ENCODE measurements at regions not wholly inside any gene's neighbourhood (a gene's known extent, or its start where the extent isn't known, plus 50 kb on each side); places are given as distances from the start of the nearest gene placed in this dataset.

DNA sequence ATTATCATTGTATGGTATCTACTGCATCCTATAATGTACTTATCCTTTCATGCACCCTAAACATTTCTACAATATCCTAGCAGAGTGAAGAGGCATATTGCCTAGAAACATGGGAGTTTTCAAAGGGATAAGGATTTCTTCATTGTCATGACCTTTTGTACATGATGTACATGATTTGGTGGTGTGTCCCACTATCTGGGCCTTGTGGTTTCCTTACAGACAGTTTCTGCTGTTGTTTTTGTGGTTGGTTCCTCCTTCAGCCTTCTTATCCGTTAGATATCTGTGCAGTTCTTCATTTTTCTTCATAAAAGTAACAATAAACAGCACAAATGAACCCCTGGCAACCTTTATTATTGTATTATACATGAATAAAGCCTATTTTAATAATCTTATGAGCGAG, 70.4 kb upstream of the BACH1 start:
- TF ChIP-seq, protein P1, sequence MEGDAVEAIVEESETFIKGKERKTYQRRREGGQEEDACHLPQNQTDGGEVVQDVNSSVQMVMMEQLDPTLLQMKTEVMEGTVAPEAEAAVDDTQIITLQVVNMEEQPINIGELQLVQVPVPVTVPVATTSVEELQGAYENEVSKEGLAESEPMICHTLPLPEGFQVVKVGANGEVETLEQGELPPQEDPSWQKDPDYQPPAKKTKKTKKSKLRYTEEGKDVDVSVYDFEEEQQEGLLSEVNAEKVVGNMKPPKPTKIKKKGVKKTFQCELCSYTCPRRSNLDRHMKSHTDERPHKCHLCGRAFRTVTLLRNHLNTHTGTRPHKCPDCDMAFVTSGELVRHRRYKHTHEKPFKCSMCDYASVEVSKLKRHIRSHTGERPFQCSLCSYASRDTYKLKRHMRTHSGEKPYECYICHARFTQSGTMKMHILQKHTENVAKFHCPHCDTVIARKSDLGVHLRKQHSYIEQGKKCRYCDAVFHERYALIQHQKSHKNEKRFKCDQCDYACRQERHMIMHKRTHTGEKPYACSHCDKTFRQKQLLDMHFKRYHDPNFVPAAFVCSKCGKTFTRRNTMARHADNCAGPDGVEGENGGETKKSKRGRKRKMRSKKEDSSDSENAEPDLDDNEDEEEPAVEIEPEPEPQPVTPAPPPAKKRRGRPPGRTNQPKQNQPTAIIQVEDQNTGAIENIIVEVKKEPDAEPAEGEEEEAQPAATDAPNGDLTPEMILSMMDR (IDR thresholded peaks at IDR 0.05), result no peak
- Histone ChIP-seq H3K4me3 (no peak overlapping the region), H3K36me3 (ENCODE audit: low read depth) (no peaks in the 10 kb centered on the region), H3K9me3 (no peaks in the 10 kb centered on the region), H3K4me1 (ENCODE audit: low read depth) (no peaks in the 10 kb centered on the region)
- DNase-seq (no peak), ATAC-seq (no peak)
- intact Hi-C loops (cut with DNase I, micrococcal nuclease), result no loop called here

DNA sequence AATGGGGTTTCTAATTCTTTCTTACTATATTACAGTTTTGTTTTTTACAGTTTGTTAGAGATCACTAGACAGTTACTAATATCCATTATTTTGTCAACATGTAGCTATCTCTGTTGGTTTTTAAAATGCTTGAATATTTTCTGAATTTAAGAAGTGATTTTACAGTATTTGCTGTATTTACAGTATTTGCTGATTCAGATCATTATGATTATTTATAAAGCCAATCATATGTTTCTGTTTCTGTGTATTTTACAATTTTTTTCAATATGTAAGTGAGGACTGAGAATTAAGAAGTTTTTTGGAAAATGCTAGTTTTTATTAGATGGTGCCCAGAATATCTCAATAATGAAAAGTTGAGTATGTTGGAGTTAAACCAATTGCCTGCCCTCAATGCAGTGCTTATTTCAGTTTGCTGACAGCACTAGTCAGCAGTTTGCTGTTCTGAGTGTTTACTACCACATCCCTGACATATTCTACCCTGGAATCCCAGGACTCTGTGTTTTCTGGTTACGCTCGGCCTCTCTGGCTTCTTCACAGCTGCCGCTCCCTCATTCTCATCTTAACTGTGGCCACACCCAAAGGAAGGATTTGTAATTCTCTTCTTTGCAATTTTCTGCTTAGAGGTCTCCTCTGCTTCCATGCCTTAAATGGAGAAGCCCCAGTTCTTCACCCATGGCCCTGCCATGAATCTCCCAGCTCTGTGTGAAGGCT, 68.0 kb upstream of the BACH1 start:
- TF ChIP-seq, protein P1 (IDR thresholded peaks at IDR 0.05), result no peak
- ATAC-seq (peak; percentile 54), DNase-seq (no peak)
- H3K4me1 ChIP-seq (ENCODE audit: low read depth), result no peaks in the 10 kb centered on the region
- H3K36me3 ChIP-seq (ENCODE audit: low read depth), result no peaks in the 10 kb centered on the region
- no peak overlapping the region for H3K4me3 ChIP-seq
- intact Hi-C loops (cut with DNase I, micrococcal nuclease), result no loop called here
- H3K9me3 ChIP-seq, result no peaks in the 10 kb centered on the region

DNA sequence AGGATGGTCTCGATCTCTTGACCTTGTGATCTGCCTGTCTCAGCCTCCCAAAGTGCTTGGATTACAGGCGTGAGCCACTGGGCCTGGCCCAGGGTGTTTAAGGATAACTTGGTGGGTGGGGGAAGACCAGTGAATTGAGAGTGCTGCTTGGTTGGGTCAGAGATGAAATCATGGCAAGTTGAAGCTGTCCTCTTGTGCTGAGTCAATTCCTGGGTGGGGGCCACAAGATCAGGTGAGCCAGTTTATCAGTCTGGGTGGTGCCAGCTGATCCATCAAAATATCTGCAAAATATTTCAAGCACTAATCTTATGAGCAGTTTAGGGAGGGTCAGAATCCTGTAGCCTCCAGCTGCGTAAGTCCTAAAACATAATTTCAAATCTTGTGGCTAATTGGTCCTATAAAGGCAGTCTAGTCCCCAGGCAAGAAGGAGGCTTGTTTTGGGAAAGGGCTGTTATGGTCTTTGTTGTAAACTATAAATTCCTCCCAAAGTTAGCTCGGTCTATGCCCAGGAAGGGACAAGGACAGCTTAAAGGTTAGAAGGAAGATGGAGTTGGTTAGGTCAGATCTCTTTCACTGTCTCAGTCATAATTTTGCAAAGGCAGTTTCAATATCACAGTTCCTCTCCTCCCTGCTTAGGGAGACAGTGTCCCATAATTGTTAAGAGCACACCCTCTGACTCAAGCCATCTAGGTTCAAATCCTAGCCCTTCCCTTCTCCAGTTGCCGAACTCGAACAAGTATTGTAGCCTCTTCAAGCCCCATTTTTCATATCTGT, 66.8 kb upstream of the BACH1 start:
- no peak for ATAC-seq
- Histone ChIP-seq H3K36me3 (ENCODE audit: low read depth) (no peaks in the 10 kb centered on the region), H3K4me3 (no peak overlapping the region), H3K9me3 (no peaks in the 10 kb centered on the region), H3K4me1 (ENCODE audit: low read depth) (no peaks in the 10 kb centered on the region)
- DNase-seq, result no peak
- intact Hi-C loops (cut with DNase I, micrococcal nuclease), result no loop called here
- TF ChIP-seq, protein P1 (IDR thresholded peaks at IDR 0.05), result no peak

DNA sequence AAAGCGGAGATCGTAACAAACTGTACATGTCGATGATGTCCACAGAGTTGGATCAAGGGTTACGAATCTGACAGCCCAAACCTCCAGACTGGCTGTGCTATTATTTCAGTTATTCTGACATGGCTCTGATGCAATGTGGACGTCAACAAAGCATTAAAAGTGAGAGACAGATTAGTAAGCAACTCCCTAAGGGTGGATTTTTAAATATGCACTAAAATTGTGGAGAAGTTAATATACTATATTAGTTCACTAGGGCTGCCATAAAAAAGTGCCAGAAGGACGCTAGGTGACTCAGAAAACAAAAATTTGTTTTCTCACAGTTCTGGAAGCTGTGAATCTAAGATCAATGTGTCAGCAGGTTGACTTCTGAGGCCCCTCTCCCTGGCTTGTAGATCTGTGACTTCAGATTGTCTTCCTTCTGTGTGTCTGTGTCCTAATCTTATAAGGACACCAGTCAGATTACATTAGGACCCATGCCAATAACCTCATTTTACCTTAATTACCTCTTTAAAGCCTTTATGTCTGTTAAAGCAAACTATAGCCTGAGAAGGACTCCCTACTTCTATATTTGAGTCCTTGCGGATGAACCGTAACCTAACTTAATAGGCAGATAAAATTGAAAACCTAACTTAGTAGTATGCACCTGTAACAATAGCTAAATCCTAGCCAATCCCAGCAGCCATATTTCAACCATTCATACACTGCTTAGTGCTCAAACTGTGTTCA, 66.0 kb upstream of the BACH1 start:
- Histone ChIP-seq H3K36me3 (ENCODE audit: low read depth) (no peaks in the 10 kb centered on the region), H3K9me3 (no peaks in the 10 kb centered on the region), H3K4me1 (ENCODE audit: low read depth) (peaks cover 3% of the 10 kb centered on the region), H3K4me3 (no peak overlapping the region)
- intact Hi-C loops (cut with DNase I, micrococcal nuclease), result no loop called here
- TF ChIP-seq, protein P1 (IDR thresholded peaks at IDR 0.05), result no peak
- DNase-seq, result no peak
- no peak for ATAC-seq

DNA sequence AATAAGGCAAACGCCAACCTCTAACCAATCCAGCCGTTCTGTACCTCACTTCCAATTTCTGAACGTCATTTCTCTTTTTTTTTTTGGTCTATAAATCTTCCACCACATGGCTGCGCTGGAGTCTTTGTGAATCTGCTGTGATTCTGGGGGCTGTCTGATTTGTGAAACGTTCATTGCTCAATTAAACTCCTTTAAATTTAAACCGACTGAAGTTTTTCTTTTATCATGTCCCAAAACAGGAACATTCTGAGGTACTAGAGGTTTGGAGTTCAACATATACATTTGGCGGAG, 65.5 kb upstream of the BACH1 start:
- DNase-seq, result no peak
- no peak overlapping the region for H3K4me3 ChIP-seq
- ATAC-seq, result no peak
- no peaks in the 10 kb centered on the region for H3K36me3 ChIP-seq (ENCODE audit: low read depth)
- TF ChIP-seq, protein P1 (IDR thresholded peaks at IDR 0.05), result no peak
- H3K4me1 ChIP-seq (ENCODE audit: low read depth), result peaks cover 3% of the 10 kb centered on the region
- no peaks in the 10 kb centered on the region for H3K9me3 ChIP-seq
- intact Hi-C loops (cut with DNase I, micrococcal nuclease), result no loop called here
